GM12874 (cell line): ENCODE measurements at regions not wholly inside any gene's neighbourhood (a gene's known extent, or its start where the extent isn't known, plus 50 kb on each side); places are given as distances from the start of the nearest gene placed in this dataset.

Source experiments
- CTCF ChIP-seq: IDR thresholded peaks from 2 replicates; pipeline ENCODE4 v1.5.1; 2011; ENCODE audit warnings: low read depth, mild to moderate bottlenecking, control low read depth, low read length, moderate library complexity; ENCODE audit not compliant: insufficient read depth

DNA sequence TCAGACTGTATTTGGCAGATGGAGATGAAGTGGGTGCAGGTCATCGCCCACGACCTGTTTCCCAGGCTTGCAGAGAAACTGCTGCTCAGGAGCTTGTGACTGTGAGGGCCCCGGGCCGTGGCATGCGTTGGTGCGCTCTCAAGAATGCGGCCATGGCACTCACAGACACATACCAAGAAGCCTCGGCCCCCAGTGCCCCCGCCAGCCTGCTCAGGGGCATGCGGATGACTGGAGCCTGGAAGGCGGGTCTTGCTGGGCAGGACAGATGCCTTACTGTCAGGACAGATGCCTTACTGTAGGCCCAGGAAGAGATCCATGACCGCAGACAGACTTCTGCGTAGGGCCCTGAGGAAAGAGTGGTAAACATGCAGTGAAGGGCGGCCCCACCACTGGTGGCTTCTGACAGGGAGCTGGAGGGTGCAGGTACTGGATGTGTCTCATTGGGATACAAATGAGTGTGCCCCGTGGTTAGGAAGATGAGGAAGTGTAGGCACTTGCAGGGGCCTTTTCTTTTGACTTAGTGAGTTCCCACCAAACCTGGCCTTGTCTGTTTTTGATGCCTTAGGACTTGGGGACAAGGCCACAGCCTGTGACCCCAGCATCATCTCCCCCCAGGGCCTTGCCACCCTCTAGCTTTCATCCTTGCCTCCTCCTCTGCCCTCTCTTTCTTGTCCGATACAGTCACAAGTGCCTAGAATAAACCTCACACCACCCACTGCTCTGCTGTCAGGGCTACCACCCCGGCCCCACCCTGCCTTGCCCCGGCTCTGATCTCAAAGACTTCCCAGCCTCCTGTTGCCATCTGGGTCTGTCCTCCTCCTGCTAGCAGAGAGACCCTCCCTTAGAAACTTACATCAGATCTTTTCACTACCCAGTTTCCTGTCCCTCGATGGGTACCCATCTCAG, 68.8 kb upstream of the ABL1 start:
- TF ChIP-seq CTCF = no peak

DNA sequence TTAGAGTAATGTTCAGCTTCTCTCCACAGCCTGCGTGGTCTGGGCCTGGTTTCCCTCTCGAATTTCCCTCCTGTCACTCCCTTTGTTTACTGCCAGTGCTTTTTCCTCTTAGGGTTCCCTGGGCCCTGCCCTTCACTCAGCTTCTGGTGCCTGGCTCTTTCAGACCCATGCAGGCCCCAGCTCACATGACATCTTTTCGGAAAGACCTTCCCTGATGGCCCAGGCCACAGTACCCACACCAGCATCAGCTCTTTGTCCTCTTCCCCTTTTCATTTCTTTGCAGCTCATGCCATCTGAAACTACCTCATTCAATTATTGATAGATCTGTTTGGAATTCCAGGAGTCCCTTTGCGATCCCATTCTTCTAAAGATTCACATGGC, 68.1 kb upstream of the ABL1 start:
- no peak for TF ChIP-seq CTCF

DNA sequence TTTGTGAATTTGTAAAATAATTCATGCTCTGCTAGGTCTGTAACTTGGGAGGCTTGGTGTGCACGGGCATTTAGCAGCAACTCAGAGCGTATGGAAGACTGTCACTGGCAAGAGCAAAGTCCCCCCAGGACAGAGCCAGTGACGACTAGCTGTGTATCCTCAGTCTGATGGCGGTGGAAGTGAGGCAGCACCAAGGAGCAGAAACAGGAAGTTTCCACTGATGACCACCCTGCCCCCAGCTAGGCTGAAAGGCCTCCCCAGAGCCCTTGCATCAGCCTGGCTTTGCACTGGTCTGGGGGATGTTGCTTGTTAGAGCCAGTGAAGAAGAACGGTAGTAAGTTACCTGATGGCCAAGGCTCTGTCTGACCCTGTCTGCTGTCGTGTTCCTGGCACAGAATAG, 66.8 kb upstream of the ABL1 start:
- no peak for TF ChIP-seq CTCF

DNA sequence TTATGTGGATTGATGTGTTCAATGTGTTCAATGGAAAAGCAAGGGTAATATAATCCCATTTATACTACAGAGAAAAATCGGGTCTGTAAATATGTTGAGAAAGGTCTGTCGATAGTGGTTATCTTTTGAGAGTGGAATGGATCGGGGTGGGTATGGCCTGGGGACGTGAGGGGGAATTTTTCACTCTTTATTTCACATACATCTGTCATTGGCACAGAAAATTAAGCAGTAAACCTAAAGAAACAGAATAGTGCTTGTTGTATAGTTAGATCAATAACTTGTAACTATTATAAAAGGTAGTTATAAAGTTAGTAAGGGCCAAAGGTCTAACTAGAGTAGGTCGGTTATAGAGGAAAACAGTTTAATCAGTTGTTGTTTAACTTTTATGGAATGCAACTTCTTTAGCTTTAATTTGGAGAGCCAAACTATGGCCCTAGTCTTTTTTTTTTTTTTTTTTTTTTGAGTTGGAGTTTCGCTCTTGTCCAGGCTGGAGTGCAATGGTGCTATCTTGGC, 66.1 kb upstream of the ABL1 start:
- TF ChIP-seq CTCF = no peak

GRCh38 chr9:130770093-130770492, 65.0 kb upstream of the ABL1 start:
- no peak for TF ChIP-seq CTCF

GRCh38 chr9:130770679-130771442, 64.2 kb upstream of the ABL1 start:
- TF ChIP-seq CTCF = peak; percentile 29; the same call in 1 of the 2 replicates

GRCh38 chr9:130772185-130772584, 62.9 kb upstream of the ABL1 start:
- TF ChIP-seq CTCF = no peak
